Trophoblast cell (in vitro differentiated cells and primary cell): ENCODE measurements at regions not wholly inside any gene's neighbourhood (a gene's known extent, or its start where the extent isn't known, plus 50 kb on each side); places are given as distances from the start of the nearest gene placed in this dataset.
A peak's percentile ranks its signal among the peaks of the same experiment; 100 is the strongest.

Experiments used
- DNase-seq, 2 donors: peaks; one replicate each; pipeline ENCODE4 v3.0.0-alpha.2; 2016
- H2AFZ ChIP-seq: 2 replicates; pipeline ENCODE4 v1.6.1; 2013; ENCODE audit warnings: low read length, moderate library complexity, mild to moderate bottlenecking; ENCODE audit not compliant: insufficient read depth, poor library complexity
- H2AK5ac ChIP-seq: 2 replicates; pipeline ENCODE4 v1.6.1; 2013; ENCODE audit warnings: mild to moderate bottlenecking, low read length
- H2BK120ac ChIP-seq: 2 replicates; pipeline ENCODE4 v1.6.1; 2013; ENCODE audit warnings: low read length, mild to moderate bottlenecking, moderate library complexity; ENCODE audit not compliant: insufficient read depth, poor library complexity
- H2BK12ac ChIP-seq: 2 replicates; pipeline ENCODE4 v1.6.1; 2013; ENCODE audit warnings: mild to moderate bottlenecking, low read length, moderate library complexity
- H2BK5ac ChIP-seq: 2 replicates; pipeline ENCODE4 v1.6.1; 2013; ENCODE audit warnings: low read length, low read depth, moderate library complexity, mild to moderate bottlenecking; ENCODE audit not compliant: poor library complexity
- H3K14ac ChIP-seq: 2 replicates; pipeline ENCODE4 v1.6.1; 2013; ENCODE audit warnings: mild to moderate bottlenecking, low read length
- H3K18ac ChIP-seq: 2 replicates; pipeline ENCODE4 v1.6.1; 2013; ENCODE audit warnings: mild to moderate bottlenecking, low read length
- H3K23ac ChIP-seq: 2 replicates; pipeline ENCODE4 v1.6.1; 2013; ENCODE audit warnings: low read length
- H3K27ac ChIP-seq: 2 replicates; pipeline ENCODE4 v1.5.1; 2013; ENCODE audit warnings: low read depth, mild to moderate bottlenecking, inconsistent platforms, low read length, moderate library complexity
- H3K27me3 ChIP-seq: 2 replicates; pipeline ENCODE4 v1.6.1; 2013; ENCODE audit warnings: inconsistent platforms, mild to moderate bottlenecking, low read length, moderate library complexity; ENCODE audit not compliant: insufficient read depth
- H3K36me3 ChIP-seq, 2 experiments: 1 replicate in 1 of 2; 2 replicates in 1 of 2; pipeline ENCODE4 v1.6.1; 2013; ENCODE audit warnings: low read length in 2 of 2, mild to moderate bottlenecking in 2 of 2, moderate library complexity in 1 of 2; ENCODE audit not compliant: insufficient read depth in 2 of 2, control insufficient read depth in 1 of 2
- H3K4ac ChIP-seq: 2 replicates; pipeline ENCODE4 v1.6.1; 2013; ENCODE audit warnings: low read depth, mild to moderate bottlenecking, low read length, moderate library complexity
- H3K4me1 ChIP-seq, 2 experiments: 1 replicate in 1 of 2; 2 replicates in 1 of 2; pipeline ENCODE4 v1.6.1; 2013; ENCODE audit warnings: low read length in 2 of 2, mild to moderate bottlenecking in 2 of 2, moderate library complexity in 1 of 2; ENCODE audit not compliant: insufficient read depth in 2 of 2, control insufficient read depth in 1 of 2
- H3K4me2 ChIP-seq: 2 replicates; pipeline ENCODE4 v1.6.1; 2013; ENCODE audit warnings: inconsistent platforms, mild to moderate bottlenecking, low read length, moderate library complexity
- H3K4me3 ChIP-seq: 2 replicates; pipeline ENCODE4 v1.5.1; 2013; ENCODE audit warnings: mild to moderate bottlenecking, low read depth, low read length, inconsistent platforms
- H3K79me1 ChIP-seq: one replicate; pipeline ENCODE4 v1.6.1; 2013; ENCODE audit warnings: low read length
- H3K79me2 ChIP-seq: 2 replicates; pipeline ENCODE4 v1.6.1; 2013; ENCODE audit warnings: low read length, mild to moderate bottlenecking; ENCODE audit not compliant: control insufficient read depth, insufficient read depth, poor library complexity
- H3K9ac ChIP-seq: 2 replicates; pipeline ENCODE4 v1.6.1; 2013; ENCODE audit warnings: mild to moderate bottlenecking, low read length
- H3K9me3 ChIP-seq: 2 replicates; pipeline ENCODE4 v1.6.1; 2013; ENCODE audit warnings: low read depth, mild to moderate bottlenecking, control low read depth, inconsistent platforms, low read length; ENCODE audit not compliant: insufficient read depth
- H4K12ac ChIP-seq: 2 replicates; pipeline ENCODE4 v1.6.1; 2013; ENCODE audit warnings: low read depth, mild to moderate bottlenecking, low read length, moderate library complexity
- H4K8ac ChIP-seq: 2 replicates; pipeline ENCODE4 v1.6.1; 2013; ENCODE audit warnings: low read depth, mild to moderate bottlenecking, low read length, moderate library complexity
- H4K91ac ChIP-seq: one replicate; pipeline ENCODE4 v1.6.1; 2013; ENCODE audit warnings: low read depth, mild to moderate bottlenecking, low read length, moderate library complexity
- WGBS: extraction: QIAGEN DNeasy Blood & Tissue Kit; methylation state at CpG from one replicate; pipeline ENCODE4 v1.1.7; 2013; ENCODE audit warnings: missing lambda C conversion rate; ENCODE audit not compliant: insufficient read length, insufficient coverage; ENCODE audit errors: extremely low coverage; 5-methylcytosine and 5-hydroxymethylcytosine counted together

DNA sequence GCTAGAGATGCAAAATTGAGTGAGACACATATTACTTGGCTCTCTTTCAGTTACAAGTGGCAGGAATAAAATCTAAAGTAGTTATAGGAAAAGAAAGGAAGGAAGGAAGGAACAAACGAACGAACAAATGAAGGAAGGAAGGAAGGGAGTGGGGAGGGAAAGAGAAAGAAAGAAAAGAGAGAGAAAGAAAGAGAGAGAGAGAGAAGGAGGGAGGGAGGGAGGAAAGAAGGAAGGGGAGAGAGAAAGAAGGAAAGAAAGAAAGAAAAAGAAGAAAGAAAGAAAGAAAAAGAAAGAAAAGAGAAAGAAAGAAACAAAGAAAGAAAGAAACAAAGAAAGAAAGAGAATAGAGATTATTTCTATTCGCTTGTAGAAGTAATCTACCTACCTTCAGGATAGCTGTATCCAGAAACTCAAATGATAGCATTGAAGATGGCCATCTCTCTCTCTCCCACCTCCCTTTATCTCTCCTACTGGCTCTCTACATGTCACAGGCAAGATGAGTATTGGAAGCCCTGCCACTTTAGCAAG is 229.7 kb upstream of the TLE3 start:
- Histone ChIP-seq H2AFZ (no peak overlapping the region), H3K4me2 (no peak overlapping the region), H3K79me2 (no peaks in the 10 kb centered on the region), H3K9ac (no peak overlapping the region), H3K36me3 (no peaks in the 10 kb centered on the region), H3K14ac (no peak overlapping the region), H3K4me1 (peaks cover 18 to 28% of the 10 kb centered on the region in 2 experiments), H3K79me1 (peaks cover 11% of the 10 kb centered on the region), H3K27ac (no peak overlapping the region), H3K27me3 (no peaks in the 10 kb centered on the region), H4K91ac (no peak overlapping the region), H2BK12ac (no peak overlapping the region), H3K18ac (no peak overlapping the region), H2AK5ac (no peak overlapping the region), H3K4ac (no peak overlapping the region), H4K8ac (no peak overlapping the region), H2BK120ac (no peak overlapping the region), H3K9me3 (no peaks in the 10 kb centered on the region), H3K23ac (no peak overlapping the region), H3K4me3 (no peak overlapping the region), H4K12ac (no peak overlapping the region), H2BK5ac (no peak overlapping the region)
- WGBS, result 100% methylated on average over 2 of the region's 3 CpGs
- DNase-seq, result no peak

DNA sequence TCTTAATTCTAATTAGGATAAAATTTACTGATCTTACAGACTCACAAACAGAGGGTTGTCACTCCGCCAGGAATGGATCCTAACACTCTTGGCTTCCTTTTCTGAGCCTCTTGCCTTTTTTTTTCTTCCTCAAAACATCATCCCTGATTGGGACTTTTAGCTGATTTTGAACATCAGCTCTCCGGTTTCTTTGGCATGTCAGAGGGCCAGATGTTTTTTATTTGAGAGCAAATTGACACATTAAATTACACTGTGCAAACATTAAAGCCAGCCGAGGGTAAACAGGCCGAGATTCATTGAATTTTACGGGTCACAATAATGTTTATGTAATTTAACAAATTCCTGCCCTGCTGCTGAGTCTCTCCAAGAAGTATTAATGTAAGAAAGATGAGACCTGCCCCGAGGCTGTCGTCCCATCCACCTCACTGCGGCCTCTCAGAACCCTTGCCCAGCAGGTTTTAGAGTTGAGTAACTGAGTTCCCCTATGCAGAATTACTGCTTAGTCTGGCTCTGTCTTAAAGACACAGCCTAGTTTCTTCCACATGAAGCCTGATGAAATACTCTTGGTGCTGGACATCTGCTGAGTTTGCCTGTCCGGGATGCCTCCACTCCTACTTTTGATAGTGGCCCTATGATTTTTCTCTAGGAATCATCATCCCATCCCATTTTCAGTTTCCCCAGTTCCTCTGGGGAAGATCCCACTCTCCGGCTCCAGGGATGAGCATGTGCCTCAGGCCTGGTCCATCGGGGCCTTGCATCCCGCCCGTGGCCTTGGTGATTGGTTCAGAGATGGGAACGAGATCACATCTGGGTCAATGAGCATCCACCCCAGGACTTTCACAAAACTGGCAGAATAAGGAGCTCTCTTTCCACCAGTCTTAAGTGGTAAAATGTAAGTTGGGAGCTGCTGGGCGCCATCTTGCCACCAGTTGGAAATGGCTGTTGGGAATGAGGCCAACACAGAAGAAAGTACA is 226.6 kb upstream of the TLE3 start:
- no peak overlapping the region for H3K9ac ChIP-seq

DNA sequence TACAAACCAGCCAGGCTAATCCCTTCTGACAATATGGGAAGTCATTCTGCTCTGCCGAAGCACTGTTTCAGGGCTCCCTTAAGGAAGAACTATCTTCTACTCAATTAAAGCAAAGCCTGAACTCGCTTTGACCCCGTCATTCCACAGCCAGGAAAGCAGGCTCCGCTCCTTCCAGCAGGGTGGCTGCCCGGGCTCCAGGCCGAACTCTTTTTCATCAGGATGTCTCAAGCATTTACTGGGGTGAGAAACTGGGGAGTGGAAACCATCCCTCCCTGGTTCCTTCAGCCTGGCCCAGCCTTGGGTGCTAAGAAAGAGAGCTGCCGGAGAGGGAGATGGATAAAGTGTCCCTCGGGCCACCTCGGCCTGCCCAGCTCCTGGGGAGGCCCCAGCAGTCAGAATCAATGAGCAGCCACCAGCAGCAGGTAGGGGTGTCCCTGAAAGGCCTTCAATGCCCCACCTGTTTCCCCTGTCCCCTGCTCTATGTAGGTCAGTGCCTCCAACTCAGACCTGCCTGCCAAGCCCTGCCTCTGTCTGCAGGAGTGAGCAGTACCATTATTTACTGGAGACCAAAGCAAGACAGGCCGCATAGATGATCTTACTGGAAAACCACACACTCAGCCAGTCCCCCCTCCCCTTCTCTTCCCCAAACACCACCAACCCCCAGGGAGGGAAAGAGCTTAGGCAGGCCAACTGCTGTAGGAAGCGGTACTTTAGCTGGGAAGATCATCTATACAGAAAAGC is 225.6 kb upstream of the TLE3 start:
- no peak overlapping the region for H2AK5ac ChIP-seq
- WGBS, result no CpG with 5 or more reads among the region's 11 CpGs
- no peak overlapping the region for H3K9ac ChIP-seq
- peak in 1 of 2 donors; percentile 38 for DNase-seq
- H2BK120ac ChIP-seq, result peak overlapping the region; percentile 80
- H3K4ac ChIP-seq, result peak overlapping the region; percentile 61
- peak overlapping the region; percentile 44 for H2BK12ac ChIP-seq
- H4K12ac ChIP-seq, result no peak overlapping the region
- H3K79me1 ChIP-seq, result peaks cover 11% of the 10 kb centered on the region
- H3K79me2 ChIP-seq, result no peaks in the 10 kb centered on the region
- H3K14ac ChIP-seq, result peak overlapping the region; percentile 25
- no peaks in the 10 kb centered on the region for H3K9me3 ChIP-seq
- no peaks in the 10 kb centered on the region for H3K36me3 ChIP-seq
- H4K8ac ChIP-seq, result peak overlapping the region; percentile 57
- peak overlapping the region; percentile 38 for H3K4me2 ChIP-seq
- peak overlapping the region; percentile 66 for H3K27ac ChIP-seq
- H3K23ac ChIP-seq, result no peak overlapping the region
- peaks cover 18 to 28% of the 10 kb centered on the region in 2 experiments for H3K4me1 ChIP-seq
- no peak overlapping the region for H3K4me3 ChIP-seq
- no peaks in the 10 kb centered on the region for H3K27me3 ChIP-seq
- peak overlapping the region; percentile 67 for H4K91ac ChIP-seq
- H2AFZ ChIP-seq, result no peak overlapping the region
- peak overlapping the region; percentile 49 for H3K18ac ChIP-seq
- H2BK5ac ChIP-seq, result peak overlapping the region; percentile 49

More for the DNA sequence above, 226.6 kb upstream of the TLE3 start:
- peak overlapping the region; percentile 70 for H2BK5ac ChIP-seq
- no peaks in the 10 kb centered on the region for H3K27me3 ChIP-seq
- peak overlapping the region; percentile 38 for H3K4me2 ChIP-seq
- H4K91ac ChIP-seq, result peak overlapping the region; percentile 82
- H2BK12ac ChIP-seq, result peak overlapping the region; percentile 94
- no peak overlapping the region for H2AFZ ChIP-seq
- peak overlapping the region; percentile 66 for H3K27ac ChIP-seq
- H2AK5ac ChIP-seq, result peak overlapping the region; percentile 65
- no peak overlapping the region for H3K4me3 ChIP-seq
- peak overlapping the region; percentile 45 for H4K8ac ChIP-seq
- peak overlapping the region; percentile 76 for H3K18ac ChIP-seq
- H3K9me3 ChIP-seq, result no peaks in the 10 kb centered on the region
- peaks cover 11% of the 10 kb centered on the region for H3K79me1 ChIP-seq
- no peaks in the 10 kb centered on the region for H3K36me3 ChIP-seq
- peak; percentile 97 to 99 for DNase-seq
- no peak overlapping the region for H4K12ac ChIP-seq
- H3K14ac ChIP-seq, result peak overlapping the region; percentile 66
- H3K79me2 ChIP-seq, result no peaks in the 10 kb centered on the region
- peak overlapping the region; percentile 86 for H2BK120ac ChIP-seq
- H3K4ac ChIP-seq, result peak overlapping the region; percentile 50
- H3K23ac ChIP-seq, result no peak overlapping the region
- WGBS, result no CpG with 5 or more reads among the region's 15 CpGs
- H3K4me1 ChIP-seq, result peaks cover 18 to 28% of the 10 kb centered on the region in 2 experiments

DNA sequence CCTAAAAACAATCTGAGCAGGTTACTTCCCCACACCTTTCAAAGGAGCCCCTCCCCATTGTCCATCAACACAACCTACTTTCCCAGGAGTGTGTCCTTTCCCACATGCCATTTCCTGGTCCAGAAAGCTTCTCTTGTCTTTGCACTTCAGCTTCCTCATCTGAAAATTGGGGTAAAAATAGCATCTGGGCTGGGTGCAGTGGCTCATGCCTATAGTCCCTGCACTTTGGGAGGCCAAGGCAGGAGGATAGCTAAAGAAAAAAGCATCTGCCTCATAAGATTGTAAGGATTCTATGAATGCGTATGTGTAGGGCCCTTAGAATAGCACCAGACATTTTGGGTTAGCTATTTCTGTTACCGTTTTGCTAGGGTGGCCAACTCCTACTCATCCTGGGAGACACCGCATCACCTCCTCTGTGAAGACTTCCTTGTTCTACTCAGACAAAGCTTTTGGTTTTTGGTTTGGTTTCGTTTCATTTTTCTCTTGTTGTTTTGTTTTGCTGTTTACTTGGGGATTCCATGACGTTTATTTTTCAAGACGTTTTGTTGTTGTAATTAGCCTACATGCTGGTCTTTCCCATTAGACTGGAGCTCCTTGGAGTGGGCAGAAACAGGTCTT is 224.4 kb upstream of the TLE3 start:
- Histone ChIP-seq H3K9ac (no peak overlapping the region), H3K4me1 (peaks cover 18 to 23% of the 10 kb centered on the region in 2 experiments), H3K36me3 (no peaks in the 10 kb centered on the region), H3K18ac (no peak overlapping the region), H3K27me3 (no peaks in the 10 kb centered on the region), H3K23ac (no peak overlapping the region), H3K79me2 (no peaks in the 10 kb centered on the region), H2AFZ (no peak overlapping the region), H3K14ac (no peak overlapping the region), H3K4me3 (no peak overlapping the region), H3K4me2 (no peak overlapping the region), H4K91ac (no peak overlapping the region), H3K4ac (no peak overlapping the region), H3K9me3 (no peaks in the 10 kb centered on the region), H4K8ac (no peak overlapping the region), H2BK5ac (no peak overlapping the region), H3K79me1 (peaks cover 11% of the 10 kb centered on the region), H4K12ac (no peak overlapping the region), H2AK5ac (no peak overlapping the region), H2BK12ac (no peak overlapping the region), H2BK120ac (no peak overlapping the region), H3K27ac (no peak overlapping the region)
- no peak for DNase-seq
- no CpG with 5 or more reads among the region's 6 CpGs for WGBS
